ENCODE measurements at regions not wholly inside any gene's neighbourhood (a gene's known extent, or its start where the extent isn't known, plus 50 kb on each side); places are given as distances from the start of the nearest gene placed in this dataset.
"Not testable (repeated sequence)": the region's sequence is repeated elsewhere in the genome, so short reads cannot be mapped to it uniquely, and the experiment has no call there.

- H3K36me3 Mint-ChIP-seq (ENCODE audit: low read depth) = no peaks in the 10 kb centered on the region
- TF ChIP-seq, protein P1, sequence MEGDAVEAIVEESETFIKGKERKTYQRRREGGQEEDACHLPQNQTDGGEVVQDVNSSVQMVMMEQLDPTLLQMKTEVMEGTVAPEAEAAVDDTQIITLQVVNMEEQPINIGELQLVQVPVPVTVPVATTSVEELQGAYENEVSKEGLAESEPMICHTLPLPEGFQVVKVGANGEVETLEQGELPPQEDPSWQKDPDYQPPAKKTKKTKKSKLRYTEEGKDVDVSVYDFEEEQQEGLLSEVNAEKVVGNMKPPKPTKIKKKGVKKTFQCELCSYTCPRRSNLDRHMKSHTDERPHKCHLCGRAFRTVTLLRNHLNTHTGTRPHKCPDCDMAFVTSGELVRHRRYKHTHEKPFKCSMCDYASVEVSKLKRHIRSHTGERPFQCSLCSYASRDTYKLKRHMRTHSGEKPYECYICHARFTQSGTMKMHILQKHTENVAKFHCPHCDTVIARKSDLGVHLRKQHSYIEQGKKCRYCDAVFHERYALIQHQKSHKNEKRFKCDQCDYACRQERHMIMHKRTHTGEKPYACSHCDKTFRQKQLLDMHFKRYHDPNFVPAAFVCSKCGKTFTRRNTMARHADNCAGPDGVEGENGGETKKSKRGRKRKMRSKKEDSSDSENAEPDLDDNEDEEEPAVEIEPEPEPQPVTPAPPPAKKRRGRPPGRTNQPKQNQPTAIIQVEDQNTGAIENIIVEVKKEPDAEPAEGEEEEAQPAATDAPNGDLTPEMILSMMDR (conservative IDR thresholded peaks at IDR 0.05) = no peak
- H3K4me1 Mint-ChIP-seq = no peaks in the 10 kb centered on the region
- no peaks in the 10 kb centered on the region for H3K9me3 Mint-ChIP-seq
- H3K27me3 Mint-ChIP-seq (ENCODE audit: low read depth) = no peaks in the 10 kb centered on the region
- DNase-seq (ENCODE audit: low read depth, low spot score) = no peak
- H3K4me3 Mint-ChIP-seq = no peak overlapping the region
- H3K27ac Mint-ChIP-seq (ENCODE audit: unreplicated experiment) = no peak overlapping the region
Measured at GRCh38 chr2:180778291-180778690, 202.1 kb upstream of the UBE2E3 start.

DNA sequence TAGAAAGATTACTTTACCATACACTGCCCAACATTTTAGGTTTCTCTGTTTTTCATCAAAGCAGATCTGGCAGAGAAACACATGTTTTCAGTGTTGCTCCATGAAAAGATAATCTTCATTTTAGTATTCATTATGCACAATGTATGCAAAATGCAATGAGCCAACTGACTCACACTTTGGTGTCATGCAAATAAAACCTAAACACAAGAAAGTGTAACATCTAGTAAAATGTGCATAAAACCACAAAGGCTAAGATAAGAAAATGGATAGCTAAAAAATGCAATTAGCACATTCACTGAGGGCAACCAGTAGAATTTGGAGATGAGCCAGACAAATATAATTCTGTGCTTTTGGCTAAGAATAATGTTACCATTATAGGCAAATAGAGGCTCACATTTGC, 203.5 kb upstream of the UBE2E3 start:
- TF ChIP-seq, protein P1 (conservative IDR thresholded peaks at IDR 0.05) = no peak
- Mint-ChIP-seq H3K36me3 (ENCODE audit: low read depth) (no peaks in the 10 kb centered on the region), H3K27ac (ENCODE audit: unreplicated experiment) (no peak overlapping the region), H3K27me3 (ENCODE audit: low read depth) (no peaks in the 10 kb centered on the region), H3K4me3 (no peak overlapping the region), H3K4me1 (no peaks in the 10 kb centered on the region), H3K9me3 (no peaks in the 10 kb centered on the region)
- DNase-seq (ENCODE audit: low read depth, low spot score) = no peak

DNA sequence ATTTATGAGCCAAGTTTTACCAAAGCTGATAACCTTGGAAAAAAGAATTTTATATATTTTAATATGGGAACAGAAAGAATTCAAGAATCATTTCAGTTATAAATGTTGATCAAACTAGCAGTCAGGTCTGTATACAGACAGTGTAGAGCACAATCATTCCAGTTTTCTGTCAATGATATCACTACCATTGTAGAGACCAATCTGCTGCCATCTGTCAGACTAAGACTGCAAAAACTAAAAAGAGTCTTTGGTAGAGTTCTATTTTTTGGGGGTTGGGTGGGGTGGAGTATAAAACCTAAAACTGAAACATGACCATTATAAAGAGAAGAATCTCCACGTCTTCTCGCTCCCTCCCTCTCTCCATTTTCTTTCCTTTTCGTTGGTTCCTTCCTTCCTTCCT, 204.7 kb upstream of the UBE2E3 start:
- Mint-ChIP-seq H3K27ac (ENCODE audit: unreplicated experiment) (no peak overlapping the region), H3K36me3 (ENCODE audit: low read depth) (no peaks in the 10 kb centered on the region), H3K4me1 (no peaks in the 10 kb centered on the region), H3K27me3 (ENCODE audit: low read depth) (no peaks in the 10 kb centered on the region), H3K4me3 (no peak overlapping the region), H3K9me3 (no peaks in the 10 kb centered on the region)
- no peak for DNase-seq (ENCODE audit: low read depth, low spot score)
- TF ChIP-seq, protein P1 (conservative IDR thresholded peaks at IDR 0.05) = no peak

DNA sequence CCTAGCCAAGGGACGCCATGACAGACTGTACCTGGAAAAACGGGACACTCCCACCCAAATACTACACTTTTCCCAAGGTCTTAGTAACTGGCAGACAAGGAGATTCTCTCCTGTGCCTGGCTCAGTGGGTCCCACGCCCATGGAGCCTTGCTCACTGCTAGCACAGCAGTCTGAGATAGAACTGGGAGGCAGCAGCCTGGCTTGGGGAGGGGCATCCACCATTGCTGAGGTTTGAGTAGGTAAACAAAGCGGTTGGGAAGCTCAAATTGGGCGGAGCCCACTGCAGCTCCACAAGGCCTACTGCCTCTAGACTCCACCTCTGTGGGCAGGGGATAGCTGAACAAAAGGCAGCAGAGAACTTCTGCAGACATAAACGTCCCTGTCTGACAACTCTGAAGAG, 215.1 kb upstream of the UBE2E3 start:
- H3K27ac Mint-ChIP-seq (ENCODE audit: unreplicated experiment); H3K4me1 Mint-ChIP-seq; DNase-seq (ENCODE audit: low read depth, low spot score); H3K36me3 Mint-ChIP-seq (ENCODE audit: low read depth); H3K27me3 Mint-ChIP-seq (ENCODE audit: low read depth); H3K9me3 Mint-ChIP-seq; H3K4me3 Mint-ChIP-seq: not testable (repeated sequence)

DNA sequence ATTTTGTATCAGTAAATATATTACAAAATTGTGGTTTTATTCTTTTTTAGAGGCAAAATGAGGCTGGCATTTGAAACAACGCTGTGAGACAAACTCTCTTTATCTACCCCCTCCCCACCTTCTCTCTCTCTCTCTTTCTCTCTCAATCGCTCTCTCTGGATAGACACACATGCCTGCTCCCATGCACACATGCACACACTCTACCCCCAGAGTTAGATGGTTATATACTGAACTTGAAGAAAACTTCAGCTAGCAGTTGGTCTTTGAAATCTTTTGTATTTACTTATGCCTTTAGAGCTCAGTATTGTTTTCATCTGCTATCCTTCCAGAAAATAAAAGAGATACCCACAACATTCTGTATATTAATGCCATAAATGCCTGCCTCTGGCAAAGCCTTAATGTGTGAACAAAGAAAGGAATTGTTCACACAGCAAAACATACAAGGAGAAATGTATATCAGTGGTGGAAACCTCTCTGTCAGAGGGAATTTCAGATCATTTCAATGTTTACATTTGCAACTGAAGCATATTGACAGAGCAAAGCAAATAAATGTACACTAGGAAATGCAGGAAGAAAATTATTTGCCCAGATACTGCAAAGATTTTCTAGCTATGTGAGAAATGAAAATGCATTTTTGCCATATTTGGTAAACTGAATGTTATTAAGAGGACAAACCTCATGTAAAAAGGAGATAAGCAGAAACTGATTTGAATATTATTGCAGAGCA, 217.0 kb upstream of the UBE2E3 start:
- H3K4me1 Mint-ChIP-seq = peaks cover 7% of the 10 kb centered on the region
- H3K4me3 Mint-ChIP-seq = no peak overlapping the region
- H3K27ac Mint-ChIP-seq (ENCODE audit: unreplicated experiment) = no peak overlapping the region
- peaks cover 5% of the 10 kb centered on the region for H3K9me3 Mint-ChIP-seq
- no peak for DNase-seq (ENCODE audit: low read depth, low spot score)
- no peaks in the 10 kb centered on the region for H3K27me3 Mint-ChIP-seq (ENCODE audit: low read depth)
- H3K36me3 Mint-ChIP-seq (ENCODE audit: low read depth) = peaks cover 4% of the 10 kb centered on the region
- TF ChIP-seq, protein P1 (conservative IDR thresholded peaks at IDR 0.05) = no peak

- no peak overlapping the region for H3K4me3 Mint-ChIP-seq
- H3K27ac Mint-ChIP-seq (ENCODE audit: unreplicated experiment) = no peak overlapping the region
- no peaks in the 10 kb centered on the region for H3K36me3 Mint-ChIP-seq (ENCODE audit: low read depth)
- no peaks in the 10 kb centered on the region for H3K9me3 Mint-ChIP-seq
- peaks cover 7% of the 10 kb centered on the region for H3K4me1 Mint-ChIP-seq
- H3K27me3 Mint-ChIP-seq (ENCODE audit: low read depth) = no peaks in the 10 kb centered on the region
- DNase-seq (ENCODE audit: low read depth, low spot score) = no peak
- TF ChIP-seq, protein P1 (conservative IDR thresholded peaks at IDR 0.05) = no peak
Measured at GRCh38 chr2:180761224-180761623, 219.2 kb upstream of the UBE2E3 start.
